Astrocyte (in vitro differentiated cells and primary cell): ENCODE measurements at regions not wholly inside any gene's neighbourhood (a gene's known extent, or its start where the extent isn't known, plus 50 kb on each side); places are given as distances from the start of the nearest gene placed in this dataset.

ENCODE experiments used
- DNase-seq: peaks from one replicate; pipeline ENCODE4 v3.0.0-alpha.2; 2010; ENCODE audit warnings: low read depth
- FAIRE-seq: peaks from 2 replicates; lab custom pipeline; 2011; peaks lifted over from hg19 to GRCh38; lab: Jason Lieb, UNC
- H2AFZ ChIP-seq: 2 replicates; pipeline ENCODE4 v1.6.0; 2012; ENCODE audit warnings: low read depth, low read length, inconsistent platforms
- H3K27ac ChIP-seq: 2 replicates; pipeline ENCODE4 v1.5.1; 2011; ENCODE audit warnings: low read depth, low read length, inconsistent platforms
- H3K27me3 ChIP-seq: 2 replicates; pipeline ENCODE4 v1.6.0; 2011; ENCODE audit warnings: low read length, inconsistent platforms; ENCODE audit not compliant: insufficient read depth
- H3K36me3 ChIP-seq: 2 replicates; pipeline ENCODE4 v1.5.1; 2011; ENCODE audit warnings: low read length, inconsistent platforms; ENCODE audit not compliant: insufficient read depth
- H3K4me1 ChIP-seq: 2 replicates; pipeline ENCODE4 v1.5.1; 2011; ENCODE audit warnings: low read length, inconsistent platforms; ENCODE audit not compliant: insufficient read depth
- H3K4me2 ChIP-seq: 2 replicates; pipeline ENCODE4 v1.6.0; 2012; ENCODE audit warnings: low read length, inconsistent platforms
- H3K4me3 ChIP-seq: 2 replicates; pipeline ENCODE4 v1.5.1; 2011; ENCODE audit warnings: low read depth, mild to moderate bottlenecking, low read length, inconsistent platforms; ENCODE audit not compliant: insufficient read depth
- H3K79me2 ChIP-seq: 2 replicates; pipeline ENCODE4 v1.6.0; 2012; ENCODE audit warnings: mild to moderate bottlenecking, low read length, inconsistent platforms; ENCODE audit not compliant: insufficient read depth
- H3K9ac ChIP-seq: 2 replicates; pipeline ENCODE4 v1.6.0; 2012; ENCODE audit warnings: mild to moderate bottlenecking, low read length, inconsistent platforms
- H3K9me3 ChIP-seq: 2 replicates; pipeline ENCODE4 v1.5.1; 2012; ENCODE audit warnings: low read depth, mild to moderate bottlenecking, low read length, inconsistent platforms; ENCODE audit not compliant: insufficient read depth
- H4K20me1 ChIP-seq: 2 replicates; pipeline ENCODE4 v1.6.0; 2012; ENCODE audit warnings: low read length, inconsistent platforms; ENCODE audit not compliant: insufficient read depth
- H3K27ac Mint-ChIP-seq: one replicate; pipeline ENCODE4 v1.8.0; 2021; ENCODE audit warnings: mild to moderate bottlenecking, mixed read lengths; ENCODE audit not compliant: unreplicated experiment
- H3K27me3 Mint-ChIP-seq: one replicate; pipeline ENCODE4 v1.8.0; 2021; ENCODE audit warnings: low read depth, mixed read lengths; ENCODE audit not compliant: unreplicated experiment
- H3K36me3 Mint-ChIP-seq: one replicate; pipeline ENCODE4 v1.8.0; 2021; ENCODE audit warnings: low read depth, mixed read lengths; ENCODE audit not compliant: unreplicated experiment
- H3K4me1 Mint-ChIP-seq: one replicate; pipeline ENCODE4 v1.8.0; 2021; ENCODE audit warnings: low read depth, mixed read lengths; ENCODE audit not compliant: unreplicated experiment
- H3K4me3 Mint-ChIP-seq: one replicate; pipeline ENCODE4 v1.8.0; 2021; ENCODE audit warnings: mild to moderate bottlenecking, moderate library complexity, mixed read lengths; ENCODE audit not compliant: unreplicated experiment
- H3K9me3 Mint-ChIP-seq: one replicate; pipeline ENCODE4 v1.8.0; 2021; ENCODE audit warnings: mild to moderate bottlenecking, mixed read lengths; ENCODE audit not compliant: unreplicated experiment
- EZH2 ChIP-seq: IDR thresholded peaks from 2 replicates; pipeline ENCODE4 v1.6.1; 2012; ENCODE audit warnings: mild to moderate bottlenecking, low read length, inconsistent platforms; ENCODE audit not compliant: insufficient read depth
- TF ChIP-seq, protein P1 (sequence below): IDR thresholded peaks from 2 replicates; pipeline ENCODE4 v1.5.1; 2011; ENCODE audit warnings: low read depth, mild to moderate bottlenecking, inconsistent platforms, low read length, moderate library complexity; ENCODE audit not compliant: insufficient read depth

DNA sequence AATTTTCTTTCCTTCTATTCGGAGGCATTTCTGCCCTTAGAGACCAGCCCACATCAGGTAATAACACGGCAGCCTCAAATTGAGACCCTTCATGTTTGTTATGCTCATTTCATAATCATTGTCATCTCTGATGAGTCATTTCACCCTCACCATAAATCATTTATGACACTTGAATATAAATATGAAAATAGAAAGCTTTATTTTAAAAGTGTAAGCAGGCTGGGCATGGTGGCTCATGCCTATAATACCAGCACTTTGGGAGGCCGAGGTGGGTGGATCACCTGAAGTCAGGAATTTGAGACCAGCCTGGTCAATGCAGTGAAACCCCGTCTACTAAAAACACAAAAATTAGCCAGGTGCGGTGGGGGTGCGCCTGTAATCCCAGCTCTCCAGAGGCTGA, 57.4 kb upstream of the EGFR start:
- Histone ChIP-seq H3K4me3 (no peak overlapping the region), H3K4me1 (no peaks in the 10 kb centered on the region), H3K9ac (no peak overlapping the region), H2AFZ (no peak overlapping the region), H3K36me3 (no peaks in the 10 kb centered on the region), H4K20me1 (no peaks in the 10 kb centered on the region), H3K27me3 (no peaks in the 10 kb centered on the region), H3K27ac (no peak overlapping the region), H3K79me2 (no peaks in the 10 kb centered on the region), H3K4me2 (no peak overlapping the region), H3K9me3 (no peaks in the 10 kb centered on the region)
- Mint-ChIP-seq H3K27ac (no peak overlapping the region), H3K4me1 (no peaks in the 10 kb centered on the region), H3K36me3 (no peaks in the 10 kb centered on the region), H3K27me3 (peaks cover 2% of the 10 kb centered on the region), H3K4me3 (no peak overlapping the region), H3K9me3 (peaks cover 2% of the 10 kb centered on the region)
- TF ChIP-seq, protein P1, sequence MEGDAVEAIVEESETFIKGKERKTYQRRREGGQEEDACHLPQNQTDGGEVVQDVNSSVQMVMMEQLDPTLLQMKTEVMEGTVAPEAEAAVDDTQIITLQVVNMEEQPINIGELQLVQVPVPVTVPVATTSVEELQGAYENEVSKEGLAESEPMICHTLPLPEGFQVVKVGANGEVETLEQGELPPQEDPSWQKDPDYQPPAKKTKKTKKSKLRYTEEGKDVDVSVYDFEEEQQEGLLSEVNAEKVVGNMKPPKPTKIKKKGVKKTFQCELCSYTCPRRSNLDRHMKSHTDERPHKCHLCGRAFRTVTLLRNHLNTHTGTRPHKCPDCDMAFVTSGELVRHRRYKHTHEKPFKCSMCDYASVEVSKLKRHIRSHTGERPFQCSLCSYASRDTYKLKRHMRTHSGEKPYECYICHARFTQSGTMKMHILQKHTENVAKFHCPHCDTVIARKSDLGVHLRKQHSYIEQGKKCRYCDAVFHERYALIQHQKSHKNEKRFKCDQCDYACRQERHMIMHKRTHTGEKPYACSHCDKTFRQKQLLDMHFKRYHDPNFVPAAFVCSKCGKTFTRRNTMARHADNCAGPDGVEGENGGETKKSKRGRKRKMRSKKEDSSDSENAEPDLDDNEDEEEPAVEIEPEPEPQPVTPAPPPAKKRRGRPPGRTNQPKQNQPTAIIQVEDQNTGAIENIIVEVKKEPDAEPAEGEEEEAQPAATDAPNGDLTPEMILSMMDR: no peak
- no peak for TF ChIP-seq EZH2
- no peak for FAIRE-seq
- DNase-seq: no peak

DNA sequence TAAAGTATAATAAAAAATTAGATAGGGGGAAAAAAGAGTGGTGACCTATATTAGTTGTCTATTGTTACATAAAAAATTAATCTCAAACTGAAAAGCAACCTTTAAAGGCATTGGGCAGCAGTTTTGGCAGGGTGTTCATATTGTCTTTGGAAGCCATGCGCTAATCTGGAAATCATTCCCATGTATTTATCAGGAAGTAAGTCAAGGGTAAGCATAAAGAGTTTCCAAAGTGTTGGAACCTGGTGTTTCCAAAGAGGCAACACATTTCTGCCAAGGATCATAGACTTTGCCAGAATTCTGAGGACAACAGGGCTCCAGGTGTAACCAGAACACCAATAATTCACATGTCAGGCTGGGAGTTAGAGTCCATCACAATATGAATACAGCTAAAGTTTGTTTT, 55.7 kb upstream of the EGFR start:
- no peaks in the 10 kb centered on the region for H3K4me1 ChIP-seq
- Mint-ChIP-seq H3K4me3 (no peak overlapping the region), H3K36me3 (no peaks in the 10 kb centered on the region), H3K4me1 (peaks cover 5% of the 10 kb centered on the region), H3K27me3 (no peaks in the 10 kb centered on the region), H3K9me3 (peaks cover 2% of the 10 kb centered on the region), H3K27ac (no peak overlapping the region)
- no peak overlapping the region for H2AFZ ChIP-seq
- H3K27ac ChIP-seq: no peak overlapping the region
- DNase-seq: no peak
- TF ChIP-seq, protein P1: no peak
- TF ChIP-seq EZH2: no peak
- H3K27me3 ChIP-seq: no peaks in the 10 kb centered on the region
- no peaks in the 10 kb centered on the region for H3K36me3 ChIP-seq
- H4K20me1 ChIP-seq: no peaks in the 10 kb centered on the region
- FAIRE-seq: no peak
- H3K79me2 ChIP-seq: no peaks in the 10 kb centered on the region
- H3K4me3 ChIP-seq: no peak overlapping the region
- no peak overlapping the region for H3K9ac ChIP-seq
- H3K4me2 ChIP-seq: no peak overlapping the region
- H3K9me3 ChIP-seq: no peaks in the 10 kb centered on the region

DNA sequence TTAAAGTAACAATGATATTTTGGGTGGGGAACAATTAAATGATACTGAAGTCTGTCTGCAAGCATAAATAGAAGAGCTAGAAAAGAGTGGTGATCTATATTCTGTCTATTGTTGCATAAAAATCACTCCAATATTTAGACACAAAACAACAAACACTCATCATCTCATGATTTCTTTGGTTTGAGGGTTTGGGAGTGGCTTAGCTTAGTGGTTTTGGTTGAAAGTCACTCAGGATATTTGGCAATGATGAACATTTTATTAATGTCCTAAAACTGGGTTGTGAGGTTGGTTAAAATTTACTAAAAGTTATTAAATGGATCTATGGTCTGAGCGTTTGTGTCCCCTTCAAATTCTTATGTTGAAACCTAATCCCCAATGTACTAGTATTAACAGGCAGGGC, 54.7 kb upstream of the EGFR start:
- H3K9me3 Mint-ChIP-seq: peaks cover 2% of the 10 kb centered on the region
- no peak for FAIRE-seq
- no peaks in the 10 kb centered on the region for H3K36me3 Mint-ChIP-seq

More for the DNA sequence above, 54.7 kb upstream of the EGFR start:
- H3K4me3 Mint-ChIP-seq: no peak overlapping the region
- no peaks in the 10 kb centered on the region for H3K27me3 Mint-ChIP-seq
- no peak overlapping the region for H3K27ac ChIP-seq
- TF ChIP-seq, protein P1: no peak
- TF ChIP-seq EZH2: no peak
- no peak overlapping the region for H3K27ac Mint-ChIP-seq
- H3K79me2 ChIP-seq: no peaks in the 10 kb centered on the region
- no peaks in the 10 kb centered on the region for H3K27me3 ChIP-seq
- H3K4me3 ChIP-seq: no peak overlapping the region
- no peaks in the 10 kb centered on the region for H4K20me1 ChIP-seq
- H3K4me1 ChIP-seq: peaks cover 2% of the 10 kb centered on the region
- no peak for DNase-seq
- no peak overlapping the region for H3K9ac ChIP-seq
- no peaks in the 10 kb centered on the region for H3K9me3 ChIP-seq
- peaks cover 5% of the 10 kb centered on the region for H3K4me1 Mint-ChIP-seq
- no peak overlapping the region for H2AFZ ChIP-seq
- no peak overlapping the region for H3K4me2 ChIP-seq
- H3K36me3 ChIP-seq: no peaks in the 10 kb centered on the region
